WTC11 (cell line): ENCODE measurements at regions not wholly inside any gene's neighbourhood (a gene's known extent, or its start where the extent isn't known, plus 50 kb on each side); places are given as distances from the start of the nearest gene placed in this dataset.

ENCODE experiments used
- ATF1 ChIP-seq: sonication (generic); formaldehyde crosslinking; IDR thresholded peaks from 2 replicates; pipeline ENCODE4 v1.8.1; 2023; ENCODE audit warnings: mild to moderate bottlenecking, moderate library complexity, missing genetic modification reagents
- CREB1 ChIP-seq: sonication (generic); formaldehyde crosslinking; IDR thresholded peaks from 2 replicates; pipeline ENCODE4 v1.8.0; 2023; ENCODE audit warnings: mild to moderate bottlenecking, missing genetic modification reagents
- CTCF ChIP-seq: fragments of 200-600 bp; IDR thresholded peaks from 2 replicates; pipeline ENCODE4 v1.8.0; 2022; ENCODE audit warnings: antibody characterized with exemption
- ELF4 ChIP-seq: sonication (generic); formaldehyde crosslinking; IDR thresholded peaks from 2 replicates; pipeline ENCODE4 v1.8.1; 2022; ENCODE audit warnings: low read depth, mild to moderate bottlenecking, moderate library complexity, missing genetic modification reagents
- FOXK1 ChIP-seq: sonication (generic); formaldehyde crosslinking; IDR thresholded peaks from 2 replicates; pipeline ENCODE4 v1.8.0; 2022; ENCODE audit warnings: mild to moderate bottlenecking, moderate library complexity, missing genetic modification reagents
- JUN ChIP-seq: sonication (generic); formaldehyde crosslinking; IDR thresholded peaks from 2 replicates; pipeline ENCODE4 v1.8.0; 2023; ENCODE audit warnings: mild to moderate bottlenecking, missing genetic modification reagents
- MAX ChIP-seq: sonication (generic); formaldehyde crosslinking; IDR thresholded peaks from 2 replicates; pipeline ENCODE4 v1.8.0; 2022; ENCODE audit warnings: mild to moderate bottlenecking, missing genetic modification reagents
- TEAD4 ChIP-seq: sonication (generic); formaldehyde crosslinking; IDR thresholded peaks from 2 replicates; pipeline ENCODE4 v1.8.0; 2022; ENCODE audit warnings: mild to moderate bottlenecking, missing genetic modification reagents
- TP53 ChIP-seq: sonication (generic); formaldehyde crosslinking; IDR thresholded peaks from 2 replicates; pipeline ENCODE4 v1.8.1; 2023; ENCODE audit warnings: mild to moderate bottlenecking, missing genetic modification reagents
- ZBTB43 ChIP-seq: sonication (generic); formaldehyde crosslinking; IDR thresholded peaks from 2 replicates; pipeline ENCODE4 v1.8.1; 2023; ENCODE audit warnings: mild to moderate bottlenecking, missing genetic modification reagents
- ZNF263 ChIP-seq: sonication (generic); formaldehyde crosslinking; IDR thresholded peaks from 2 replicates; pipeline ENCODE4 v1.8.1; 2022; ENCODE audit warnings: low read depth, mild to moderate bottlenecking, moderate library complexity, missing genetic modification reagents
- ZNF281 ChIP-seq: sonication (generic); formaldehyde crosslinking; IDR thresholded peaks from 2 replicates; pipeline ENCODE4 v1.8.0; 2023; ENCODE audit warnings: mild to moderate bottlenecking, missing genetic modification reagents
- ZNF396 ChIP-seq: fragments of 250-450 bp; sonication (Bioruptor Pico); IDR thresholded peaks from 2 replicates; pipeline ENCODE4 v1.8.0; 2021; ENCODE audit warnings: mild to moderate bottlenecking, moderate library complexity, borderline replicate concordance

GRCh38 chr6:112980676-112981075, 633.5 kb downstream of the RFPL4B start:
- TF ChIP-seq CTCF: no peak
- no peak for TF ChIP-seq ATF1 (CRISPR knock-in tag)
- no peak for TF ChIP-seq ZNF396 (CRISPR knock-in tag)
- no peak for TF ChIP-seq ZNF281 (CRISPR knock-in tag)
- TF ChIP-seq TEAD4 (CRISPR knock-in tag): no peak
- TF ChIP-seq JUN (CRISPR knock-in tag): no peak
- no peak for TF ChIP-seq FOXK1 (CRISPR knock-in tag)
- no peak for TF ChIP-seq MAX (CRISPR knock-in tag)
- no peak for TF ChIP-seq CREB1 (CRISPR knock-in tag)
- TF ChIP-seq TP53 (CRISPR knock-in tag): no peak
- TF ChIP-seq ZNF263: no peak
- TF ChIP-seq ELF4 (CRISPR knock-in tag): no peak
- no peak for TF ChIP-seq ZBTB43 (CRISPR knock-in tag)
